GM12878 (cell line): ENCODE measurements at regions not wholly inside any gene's neighbourhood (a gene's known extent, or its start where the extent isn't known, plus 50 kb on each side); places are given as distances from the start of the nearest gene placed in this dataset.

Source experiments
- ATAC-seq: fragments of 200-7000 bp; cut with Tn5 transposase; 3 replicates; pipeline ENCODE4 v1.9.1; 2020; ENCODE audit warnings: mild to moderate bottlenecking, moderate library complexity
- BruUV-seq: library from RNA; stranded (reverse); fragments of 400-500 nt; replicated peaks from 2 replicates; lab custom pipeline; 2021; lab: Mats Ljungman, UMichigan
- CTCF ChIA-PET: fragments of 300-600 bp; sonication (Branson Sonifier 250); formaldehyde crosslinking; extraction: SDS; loops from one replicate; lab custom pipeline; 2021; ENCODE audit warnings: inconsistent platforms; lab: Yijun Ruan, JAX
- POLR2A ChIA-PET: fragments of 350-600 bp; formaldehyde crosslinking; extraction: SDS; loops from one replicate; lab custom pipeline; 2021; ENCODE audit warnings: inconsistent platforms; lab: Charles Lee
- RAD21 ChIA-PET: fragments of 300-600 bp; sonication (Branson Sonifier 250); formaldehyde crosslinking; loops from one replicate; lab custom pipeline; 2023; ENCODE audit warnings: antibody characterized with exemption; ENCODE audit not compliant: unreplicated experiment; lab: Charles Lee
- SMC1A ChIA-PET: fragments of 300-600 bp; sonication (Branson Sonifier 250); formaldehyde crosslinking; loops from one replicate; lab custom pipeline; 2023; ENCODE audit not compliant: unreplicated experiment, uncharacterized antibody; lab: Charles Lee
- DNase-seq: peaks from one replicate; pipeline ENCODE4 v3.0.0-alpha.2; 2011; ENCODE audit warnings: low read depth, low spot score
- FAIRE-seq: peaks from 3 replicates; lab custom pipeline; 2011; peaks lifted over from hg19 to GRCh38; lab: Jason Lieb, UNC
- H2AFZ ChIP-seq: 2 replicates; pipeline ENCODE4 v1.6.0; 2011; ENCODE audit warnings: low read depth, low read length, control low read depth; ENCODE audit not compliant: control insufficient read depth
- H3K27ac ChIP-seq: 2 replicates; pipeline ENCODE4 v1.5.1; 2011; ENCODE audit warnings: control low read depth; ENCODE audit not compliant: control insufficient read depth, insufficient read depth
- H3K27me3 ChIP-seq, 2 experiments: replicated peaks in 1 of 2; 2 replicates each; pipeline versions ENCODE4 v1.6.0 to v1.6.1; 2011; ENCODE audit warnings: low read length in 1 of 2; ENCODE audit not compliant: control insufficient read depth in 2 of 2, insufficient read depth in 2 of 2
- H3K36me3 ChIP-seq, 2 experiments: 2 replicates each; pipeline ENCODE4 v1.5.1; 2011; ENCODE audit warnings: low read length in 1 of 2; ENCODE audit not compliant: control insufficient read depth in 2 of 2, insufficient read depth in 2 of 2
- H3K4me1 ChIP-seq: 2 replicates; pipeline ENCODE4 v1.6.1; 2011; ENCODE audit warnings: mild to moderate bottlenecking, low read length, moderate library complexity, mixed read lengths; ENCODE audit not compliant: control insufficient read depth, insufficient read depth
- H3K4me2 ChIP-seq: 2 replicates; pipeline ENCODE4 v1.6.0; 2011; ENCODE audit warnings: control low read depth; ENCODE audit not compliant: control insufficient read depth, insufficient read depth
- H3K4me3 ChIP-seq: fragments of 200-600 bp; sonication (generic); 2 replicates; pipeline ENCODE4 v1.5.1; 2016
- H3K79me2 ChIP-seq: 2 replicates; pipeline ENCODE4 v1.6.0; 2011; ENCODE audit warnings: low read length; ENCODE audit not compliant: control insufficient read depth, insufficient read depth
- H3K9ac ChIP-seq: 2 replicates; pipeline ENCODE4 v1.8.0; 2011; ENCODE audit warnings: low read length, control low read depth, mixed read lengths; ENCODE audit not compliant: control insufficient read depth, insufficient read depth
- H3K9me3 ChIP-seq: replicated peaks from 3 replicates; pipeline ENCODE4 v1.5.1; 2011; ENCODE audit warnings: mild to moderate bottlenecking, low read length; ENCODE audit not compliant: control insufficient read depth, insufficient read depth
- H4K20me1 ChIP-seq: 2 replicates; pipeline ENCODE4 v1.6.0; 2011; ENCODE audit not compliant: control insufficient read depth, insufficient read depth
- BHLHE40 ChIP-seq, 2 experiments: fragments of 450-650 bp in 1 of 2; IDR thresholded peaks; 2 replicates each; pipeline ENCODE4 v1.6.1; 2011 to 2017; ENCODE audit warnings: low read depth in 2 of 2, borderline replicate concordance in 1 of 2, improper control_type of control experiment in 1 of 2, low read length in 1 of 2, mild to moderate bottlenecking in 1 of 2
- CREM ChIP-seq: IDR thresholded peaks from 2 replicates; pipeline ENCODE4 v1.6.1; 2014; ENCODE audit warnings: antibody characterized with exemption, low read depth
- GATAD2B ChIP-seq: fragments of 450-650 bp; conservative IDR thresholded peaks from 2 replicates; pipeline ENCODE4 v1.6.1; 2017; ENCODE audit warnings: low read depth, mild to moderate bottlenecking, moderate library complexity
- KAT2A ChIP-seq: conservative IDR thresholded peaks from 2 replicates; pipeline ENCODE4 v1.6.1; 2011; ENCODE audit warnings: low read depth, low read length; ENCODE audit not compliant: control insufficient read depth
- MEF2A ChIP-seq: IDR thresholded peaks from 2 replicates; pipeline ENCODE4 v1.6.1; 2011; ENCODE audit warnings: low read depth, mild to moderate bottlenecking, low read length, moderate library complexity; ENCODE audit not compliant: insufficient read depth
- NFYB ChIP-seq: IDR thresholded peaks from 2 replicates; pipeline ENCODE4 v1.6.1; 2011; ENCODE audit warnings: low read depth, mild to moderate bottlenecking, low read length, improper control_type of control experiment, moderate library complexity; ENCODE audit not compliant: insufficient read depth
- NR2C2 ChIP-seq: IDR thresholded peaks from 2 replicates; pipeline ENCODE4 v1.6.1; 2011; ENCODE audit warnings: borderline replicate concordance, low read depth; ENCODE audit not compliant: control insufficient read depth, insufficient read length
- SREBF1 ChIP-seq: IDR thresholded peaks from 2 replicates; pipeline ENCODE4 v1.6.1; 2012; ENCODE audit warnings: mild to moderate bottlenecking, low read length
- SREBF2 ChIP-seq: IDR thresholded peaks from 2 replicates; pipeline ENCODE4 v1.6.1; 2012; ENCODE audit warnings: mild to moderate bottlenecking, low read length
- ZNF274 ChIP-seq: IDR thresholded peaks from one replicate; pipeline ENCODE4 v1.8.0; 2011; ENCODE audit not compliant: insufficient read length, insufficient read depth
- WGBS: methylation state at CpG from one replicate; pipeline ENCODE4 v1.1.6; 2016; ENCODE audit warnings: low lambda C conversion rate; ENCODE audit not compliant: insufficient replicate concordance, insufficient coverage; ENCODE audit errors: missing lambda C conversion rate; 5-methylcytosine and 5-hydroxymethylcytosine counted together
- in situ Hi-C: fragments of 300-500 bp; cut with MboI; formaldehyde crosslinking; loops from 9 replicates; pipeline ENCODE4 v1.14.3; 2018; ENCODE audit warnings: mixed read lengths
- intact Hi-C: fragments of 100-400 bp; cut with micrococcal nuclease; formaldehyde crosslinking; loops from one replicate; pipeline ENCODE4 v1.14.2; 2022; ENCODE audit not compliant: unreplicated experiment
- TF ChIP-seq, protein P1 (sequence below): IDR thresholded peaks from 2 replicates; pipeline ENCODE4 v1.6.1; 2012; ENCODE audit warnings: improper control_type of control experiment, low read depth, low read length; ENCODE audit not compliant: insufficient replicate concordance

GRCh38 chr4:53902786-53903185 is 161.6 kb downstream of the CHIC2 start:
- Histone ChIP-seq H2AFZ (no peak overlapping the region), H3K36me3 (no peaks in the 10 kb centered on the region), H3K9me3 (no peaks in the 10 kb centered on the region), H3K79me2 (no peaks in the 10 kb centered on the region), H3K4me3 (no peak overlapping the region), H3K9ac (no peak overlapping the region), H3K27ac (no peak overlapping the region), H3K4me1 (no peaks in the 10 kb centered on the region), H4K20me1 (no peaks in the 10 kb centered on the region), H3K27me3 (peaks cover 0 to 3% of the 10 kb centered on the region in 2 experiments; a peak in 1 of 4 replicates), H3K4me2 (no peak overlapping the region)
- 40% methylated on average over 2 of the region's 2 CpGs for WGBS
- TF ChIP-seq SREBF1: no peak
- TF ChIP-seq KAT2A: no peak
- no peak for TF ChIP-seq NFYB
- RAD21 ChIA-PET: no interaction called here
- ATAC-seq: no peak
- CTCF ChIA-PET: interaction anchor here (1.9 kb wide), 1 partner anchor 331 kb away, joined by 9 read pairs; no protein-coding TSS in a partner anchor
- intact Hi-C loops (no loop called here), in situ Hi-C loops (no loop called here)
- no TSS peak for BruUV-seq
- no peak for FAIRE-seq
- POLR2A ChIA-PET: no interaction called here
- no peak for DNase-seq
- SMC1A ChIA-PET: no interaction called here

DNA sequence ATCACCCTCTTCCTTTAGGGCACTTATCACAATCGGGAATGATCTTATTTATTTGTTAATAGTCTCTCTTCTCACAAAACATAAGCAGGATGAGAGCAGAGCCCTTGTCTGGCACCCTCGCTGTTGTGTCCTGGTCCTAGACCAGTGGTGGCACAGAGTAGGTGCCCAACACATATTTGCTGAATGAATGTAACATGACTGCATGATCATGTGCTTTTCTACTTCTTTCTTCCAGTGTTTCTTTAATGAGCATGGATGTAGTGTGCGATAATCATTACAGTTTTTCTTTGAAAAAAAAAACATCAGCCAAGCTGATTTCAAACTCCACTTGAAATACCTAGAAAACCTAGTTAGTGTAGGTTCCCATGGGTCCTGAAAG is 164.1 kb downstream of the CHIC2 start:
- no TSS peak for BruUV-seq
- H4K20me1 ChIP-seq: no peaks in the 10 kb centered on the region
- no peaks in the 10 kb centered on the region for H3K4me1 ChIP-seq
- no peak overlapping the region for H3K4me2 ChIP-seq
- H3K27me3 ChIP-seq: no peaks in the 10 kb centered on the region; a peak in 1 of 4 replicates
- H3K4me3 ChIP-seq: no peak overlapping the region
- DNase-seq (no peak), FAIRE-seq (no peak), ATAC-seq (no peak)
- no peak overlapping the region for H3K27ac ChIP-seq
- WGBS: 27% methylated on average over 3 of the region's 3 CpGs
- H3K79me2 ChIP-seq: no peaks in the 10 kb centered on the region
- in situ Hi-C loops (no loop called here), intact Hi-C loops (no loop called here)
- H3K9ac ChIP-seq: no peak overlapping the region
- no peaks in the 10 kb centered on the region for H3K36me3 ChIP-seq
- TF ChIP-seq KAT2A: no peak
- no peak for TF ChIP-seq ZNF274
- no peak for TF ChIP-seq BHLHE40 (IDR thresholded peaks at IDR 0.05; ENCODE audit: borderline replicate concordance in 1 of 2, low read depth in 2 of 2, low read length in 1 of 2)
- TF ChIP-seq MEF2A: no peak
- TF ChIP-seq NR2C2: no peak
- TF ChIP-seq, protein P1, sequence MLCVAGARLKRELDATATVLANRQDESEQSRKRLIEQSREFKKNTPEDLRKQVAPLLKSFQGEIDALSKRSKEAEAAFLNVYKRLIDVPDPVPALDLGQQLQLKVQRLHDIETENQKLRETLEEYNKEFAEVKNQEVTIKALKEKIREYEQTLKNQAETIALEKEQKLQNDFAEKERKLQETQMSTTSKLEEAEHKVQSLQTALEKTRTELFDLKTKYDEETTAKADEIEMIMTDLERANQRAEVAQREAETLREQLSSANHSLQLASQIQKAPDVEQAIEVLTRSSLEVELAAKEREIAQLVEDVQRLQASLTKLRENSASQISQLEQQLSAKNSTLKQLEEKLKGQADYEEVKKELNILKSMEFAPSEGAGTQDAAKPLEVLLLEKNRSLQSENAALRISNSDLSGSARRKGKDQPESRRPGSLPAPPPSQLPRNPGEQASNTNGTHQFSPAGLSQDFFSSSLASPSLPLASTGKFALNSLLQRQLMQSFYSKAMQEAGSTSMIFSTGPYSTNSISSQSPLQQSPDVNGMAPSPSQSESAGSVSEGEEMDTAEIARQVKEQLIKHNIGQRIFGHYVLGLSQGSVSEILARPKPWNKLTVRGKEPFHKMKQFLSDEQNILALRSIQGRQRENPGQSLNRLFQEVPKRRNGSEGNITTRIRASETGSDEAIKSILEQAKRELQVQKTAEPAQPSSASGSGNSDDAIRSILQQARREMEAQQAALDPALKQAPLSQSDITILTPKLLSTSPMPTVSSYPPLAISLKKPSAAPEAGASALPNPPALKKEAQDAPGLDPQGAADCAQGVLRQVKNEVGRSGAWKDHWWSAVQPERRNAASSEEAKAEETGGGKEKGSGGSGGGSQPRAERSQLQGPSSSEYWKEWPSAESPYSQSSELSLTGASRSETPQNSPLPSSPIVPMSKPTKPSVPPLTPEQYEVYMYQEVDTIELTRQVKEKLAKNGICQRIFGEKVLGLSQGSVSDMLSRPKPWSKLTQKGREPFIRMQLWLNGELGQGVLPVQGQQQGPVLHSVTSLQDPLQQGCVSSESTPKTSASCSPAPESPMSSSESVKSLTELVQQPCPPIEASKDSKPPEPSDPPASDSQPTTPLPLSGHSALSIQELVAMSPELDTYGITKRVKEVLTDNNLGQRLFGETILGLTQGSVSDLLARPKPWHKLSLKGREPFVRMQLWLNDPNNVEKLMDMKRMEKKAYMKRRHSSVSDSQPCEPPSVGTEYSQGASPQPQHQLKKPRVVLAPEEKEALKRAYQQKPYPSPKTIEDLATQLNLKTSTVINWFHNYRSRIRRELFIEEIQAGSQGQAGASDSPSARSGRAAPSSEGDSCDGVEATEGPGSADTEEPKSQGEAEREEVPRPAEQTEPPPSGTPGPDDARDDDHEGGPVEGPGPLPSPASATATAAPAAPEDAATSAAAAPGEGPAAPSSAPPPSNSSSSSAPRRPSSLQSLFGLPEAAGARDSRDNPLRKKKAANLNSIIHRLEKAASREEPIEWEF: no peak
- TF ChIP-seq CREM: no peak
- TF ChIP-seq SREBF2: no peak
- TF ChIP-seq GATAD2B: no peak
- TF ChIP-seq NFYB: no peak
- POLR2A ChIA-PET: no interaction called here
- H3K9me3 ChIP-seq: no peaks in the 10 kb centered on the region
- H2AFZ ChIP-seq: no peak overlapping the region
- CTCF ChIA-PET: interaction anchor here (1.2 kb wide), 1 partner anchor 194 kb away, joined by 3 read pairs; no protein-coding TSS in a partner anchor
- SMC1A ChIA-PET: no interaction called here
- RAD21 ChIA-PET: no interaction called here
